HG03439 (cell line): ENCODE measurements at regions not wholly inside any gene's neighbourhood (a gene's known extent, or its start where the extent isn't known, plus 50 kb on each side); places are given as distances from the start of the nearest gene placed in this dataset.
"Not testable (repeated sequence)": the region's sequence is repeated elsewhere in the genome, so short reads cannot be mapped to it uniquely, and the experiment has no call there.

Source experiments
- ATAC-seq: cut with Tn5 transposase; IDR thresholded peaks from one replicate; pipeline ENCODE4 v1.9.1; 2021; ENCODE audit warnings: mild to moderate bottlenecking, moderate library complexity; ENCODE audit not compliant: unreplicated experiment

- no peak for ATAC-seq
Measured at GRCh38 chr18:35871337-35871736, 101.1 kb upstream of the RMP24 start.

GRCh38 chr18:35875566-35875965 lies 96.9 kb upstream of the RMP24 start:
- ATAC-seq: no peak

DNA sequence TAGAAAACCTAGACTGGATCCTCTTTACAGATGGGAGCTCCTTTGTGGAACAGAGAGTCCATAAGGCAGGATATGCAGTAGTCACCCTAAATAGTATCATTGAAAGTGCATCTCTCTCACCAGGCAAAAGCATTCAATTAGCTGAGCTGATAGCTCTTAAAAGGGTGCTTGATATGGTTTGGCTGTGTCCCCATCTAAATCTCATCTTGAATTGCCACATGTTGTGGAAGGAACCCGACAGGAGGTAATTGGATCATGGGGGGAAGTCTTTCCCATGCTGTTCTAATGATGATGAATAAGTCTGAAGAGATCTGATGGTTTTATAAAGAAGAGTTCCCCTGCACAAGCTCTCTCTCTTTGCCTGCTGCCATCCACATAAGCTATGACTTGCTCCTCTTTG lies 96.2 kb upstream of the RMP24 start:
- ATAC-seq: no peak

DNA sequence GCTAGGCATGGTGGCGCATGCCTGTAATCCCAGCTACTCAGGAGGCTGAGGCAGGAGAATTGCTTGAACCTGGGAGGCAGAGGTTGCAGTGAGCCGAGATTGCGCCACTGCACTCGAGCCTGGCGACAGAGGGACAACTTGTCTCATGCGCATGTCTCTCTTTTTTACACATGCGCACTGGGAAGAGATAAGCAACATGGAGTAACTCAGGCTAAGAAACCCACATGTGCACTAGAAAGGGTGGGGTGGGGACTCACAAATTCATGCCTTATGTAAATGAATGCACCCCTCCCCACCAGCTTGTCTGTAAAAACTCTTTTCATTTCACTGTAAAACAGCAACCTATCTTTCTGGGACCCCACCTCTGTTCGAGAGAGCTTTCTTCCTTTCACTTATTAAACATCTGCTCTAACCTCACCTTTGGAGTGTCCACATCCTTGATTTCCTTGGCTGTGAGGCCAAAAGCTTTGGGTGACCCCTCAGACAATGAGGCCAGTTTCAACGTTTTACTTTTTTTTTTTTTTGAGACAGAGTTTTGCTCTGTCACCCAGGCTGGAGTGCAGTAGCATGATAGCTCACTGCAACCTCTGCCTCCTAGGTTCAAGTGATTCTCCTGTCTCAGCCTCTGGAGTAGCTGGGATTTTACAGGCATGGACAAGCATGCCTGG lies 91.6 kb upstream of the RMP24 start:
- ATAC-seq: no peak

GRCh38 chr18:35888329-35888728 lies 84.2 kb upstream of the RMP24 start:
- ATAC-seq: no peak

GRCh38 chr18:35889677-35890076 lies 82.8 kb upstream of the RMP24 start:
- no peak for ATAC-seq

- no peak for ATAC-seq
Measured at GRCh38 chr18:35890323-35890722, 82.2 kb upstream of the RMP24 start.

GRCh38 chr18:35892118-35892517 lies 80.4 kb upstream of the RMP24 start:
- ATAC-seq: no peak

- ATAC-seq: not testable (repeated sequence)
Measured at GRCh38 chr18:35897481-35897880, 75.0 kb upstream of the RMP24 start.

DNA sequence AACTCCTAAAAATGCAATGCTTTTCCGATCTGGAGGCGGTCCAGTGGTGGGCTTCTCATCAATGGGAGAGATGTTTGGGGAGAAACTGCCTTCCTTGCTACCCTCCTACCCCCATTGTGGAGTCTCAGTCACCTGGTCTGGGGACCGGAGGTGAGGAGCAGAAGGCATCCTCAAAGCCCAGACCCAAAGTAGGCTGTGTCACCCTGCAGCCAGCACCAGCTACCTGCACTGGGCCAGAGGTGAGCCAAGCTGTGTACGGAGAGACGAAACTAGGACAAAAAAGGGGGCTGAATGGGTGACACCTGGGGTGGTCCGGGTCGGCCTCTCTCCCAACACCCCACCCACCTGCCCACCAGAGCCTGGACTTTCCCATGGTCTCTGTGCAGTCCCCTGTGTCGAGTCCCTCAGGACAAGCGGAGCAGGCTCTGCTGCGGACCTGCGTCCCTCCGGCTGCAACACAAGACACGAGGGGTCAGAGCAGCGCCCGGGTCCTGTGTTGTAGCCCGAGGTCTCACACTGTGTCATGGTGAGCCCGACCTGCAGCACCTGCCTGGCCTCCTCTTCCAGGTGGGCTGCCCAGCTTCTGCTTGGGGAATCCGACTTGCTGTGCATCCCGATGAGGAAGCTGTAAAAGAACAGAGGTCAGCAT lies 68.0 kb upstream of the RMP24 start:
- ATAC-seq: no peak

- ATAC-seq: no peak
Measured at GRCh38 chr18:35905436-35905835, 67.0 kb upstream of the RMP24 start.

DNA sequence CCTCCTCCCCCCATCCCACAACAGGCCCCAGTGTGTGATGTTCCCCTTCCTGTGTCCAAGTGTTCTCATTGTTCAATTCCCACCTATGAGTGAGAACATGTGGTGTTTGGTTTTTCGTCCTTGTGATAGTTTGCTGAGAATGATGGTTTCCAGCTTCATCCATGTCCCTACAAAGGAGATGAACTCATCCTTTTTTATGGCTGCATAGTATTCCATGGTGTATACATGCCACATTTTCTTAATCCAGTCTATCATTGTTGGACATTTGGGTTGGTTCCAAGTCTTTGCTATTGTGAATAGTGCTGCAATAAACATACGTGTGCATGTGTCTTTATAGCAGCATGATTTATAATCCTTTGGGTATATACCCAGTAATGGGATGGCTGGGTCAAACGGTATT lies 66.2 kb upstream of the RMP24 start:
- not testable (repeated sequence) for ATAC-seq

DNA sequence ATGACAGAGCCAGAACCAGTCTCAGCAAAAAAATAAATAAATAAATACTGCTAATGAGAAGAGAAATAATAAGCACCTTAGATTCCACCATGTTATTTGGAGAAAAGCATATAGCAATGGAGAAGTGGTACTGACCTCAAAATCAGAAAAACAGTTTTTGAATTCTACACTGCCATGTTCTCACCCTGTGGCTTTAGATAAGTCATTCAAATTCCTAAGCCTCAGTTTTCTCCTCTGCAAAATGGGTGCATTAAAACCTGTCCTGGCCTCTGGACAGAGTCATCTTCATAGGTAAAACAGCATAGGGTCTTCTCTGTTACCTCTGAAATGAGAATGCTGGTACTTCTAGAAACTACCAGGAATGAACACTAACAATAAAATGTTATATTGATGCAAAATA lies 62.2 kb upstream of the RMP24 start:
- ATAC-seq: no peak

DNA sequence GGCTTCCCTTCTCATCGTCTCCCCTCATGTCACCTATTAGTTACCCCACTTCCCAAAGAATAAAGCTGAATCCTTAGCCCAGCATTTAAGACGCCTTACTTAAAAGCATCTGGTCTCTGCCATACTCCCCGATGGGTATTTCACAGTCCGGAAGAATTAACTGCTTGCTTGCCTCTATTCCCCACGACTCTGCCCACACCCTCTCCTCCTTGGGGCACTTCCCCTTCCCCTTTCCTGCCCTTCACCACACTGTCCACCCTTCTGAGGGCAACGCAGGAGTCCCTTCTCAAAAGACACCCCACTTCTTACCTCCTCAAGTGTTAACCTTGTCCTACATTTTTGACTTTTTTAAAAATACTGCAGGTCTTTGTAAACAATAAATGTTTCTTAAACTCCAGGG lies 60.1 kb upstream of the RMP24 start:
- ATAC-seq: no peak

GRCh38 chr18:35915056-35915455 lies 57.4 kb upstream of the RMP24 start:
- no peak for ATAC-seq

DNA sequence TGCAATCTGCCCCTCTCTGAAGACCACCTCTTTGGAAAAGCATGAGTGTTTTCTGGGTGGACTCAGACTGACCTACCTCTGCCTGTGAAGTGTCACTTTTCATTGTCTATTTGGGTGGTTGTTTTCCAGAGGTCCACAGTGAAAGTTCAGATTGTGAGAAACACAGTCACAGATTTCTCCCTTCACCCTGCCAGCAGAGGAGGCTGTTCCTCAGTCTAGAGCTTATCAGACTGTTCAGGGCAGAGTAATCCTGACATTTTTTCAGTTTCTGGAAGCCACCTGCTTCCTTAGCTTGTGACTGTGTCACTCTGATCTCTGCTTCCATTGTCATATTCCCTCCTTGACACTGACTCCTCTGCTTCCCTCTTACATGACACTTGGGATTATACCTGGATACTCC lies 55.4 kb upstream of the RMP24 start:
- no peak for ATAC-seq

DNA sequence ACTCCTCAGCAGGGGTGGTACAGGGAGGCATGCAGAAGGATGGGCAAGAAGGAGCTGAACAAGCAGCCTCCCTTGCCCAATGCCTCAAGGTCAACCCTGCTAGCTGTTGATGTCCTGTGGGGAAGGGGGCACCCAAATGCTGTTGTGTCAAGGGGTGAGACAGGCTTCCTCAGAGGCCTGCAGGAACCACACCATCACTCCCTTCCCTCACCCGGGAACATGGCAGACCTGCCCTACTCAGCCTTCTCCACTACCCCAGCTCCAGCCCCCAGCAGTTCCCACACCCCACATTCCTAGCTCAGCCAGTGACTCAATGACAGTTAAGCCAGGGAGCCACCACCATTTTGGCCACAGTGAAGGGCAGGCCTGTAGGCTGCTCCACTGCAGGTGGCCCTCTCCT lies 53.9 kb upstream of the RMP24 start:
- ATAC-seq: no peak

DNA sequence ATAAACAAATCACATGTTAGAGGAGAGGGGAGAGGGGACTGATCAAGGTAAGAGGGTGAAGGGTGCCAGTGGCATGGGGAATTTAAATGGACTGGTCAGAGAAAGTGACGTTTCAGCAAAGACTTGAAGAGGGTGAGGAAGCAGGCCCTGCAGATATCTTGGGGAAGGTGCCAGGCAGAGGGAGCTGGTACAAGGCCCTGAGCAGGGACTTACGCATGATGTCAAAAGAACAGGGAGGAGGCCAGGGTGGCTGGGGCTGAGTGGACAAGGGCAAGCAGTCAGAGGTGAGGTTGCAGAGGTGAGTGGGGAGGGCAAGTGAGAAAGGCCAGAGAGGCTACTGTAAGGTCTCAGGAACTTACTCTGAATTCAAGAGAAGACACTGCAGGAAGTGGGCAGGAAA lies 53.3 kb upstream of the RMP24 start:
- no peak for ATAC-seq

DNA sequence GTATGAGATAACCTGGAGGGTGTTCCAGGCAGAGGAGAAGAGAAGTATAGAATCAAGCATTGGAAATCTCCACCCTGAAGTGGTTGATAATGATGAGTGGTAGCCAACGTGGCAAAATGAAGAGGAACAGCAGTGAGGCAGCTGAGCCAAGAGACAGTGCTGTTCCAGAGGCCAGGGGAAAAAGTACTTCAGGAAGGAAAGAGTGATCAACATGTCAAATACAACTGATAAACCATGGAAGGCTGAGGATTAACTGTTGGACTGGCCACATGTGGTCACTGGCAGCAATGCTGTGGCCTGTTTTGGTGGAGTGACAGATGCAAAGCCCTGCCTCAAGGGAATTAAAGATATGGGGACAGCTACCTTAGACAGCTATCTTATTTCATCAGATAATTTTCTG lies 51.9 kb upstream of the RMP24 start:
- ATAC-seq: no peak
